IMR-90 (cell line): ENCODE measurements at regions not wholly inside any gene's neighbourhood (a gene's known extent, or its start where the extent isn't known, plus 50 kb on each side); places are given as distances from the start of the nearest gene placed in this dataset.

ENCODE experiments used
- ATAC-seq: fragments of 200-7000 bp; cut with Tn5 transposase; 2 replicates; pipeline ENCODE4 v1.9.1; 2020; ENCODE audit warnings: low read depth, mild to moderate bottlenecking, moderate library complexity
- BruUV-seq: library from RNA; stranded (reverse); fragments of 400-500 nt; replicated peaks from 2 replicates; lab custom pipeline; 2021; lab: Mats Ljungman, UMichigan
- CTCF ChIA-PET: fragments of 300-600 bp; formaldehyde crosslinking; extraction: SDS; loops from one replicate; lab custom pipeline; 2021; ENCODE audit warnings: antibody characterized with exemption; lab: Yijun Ruan, JAX
- POLR2A ChIA-PET: fragments of 300-600 bp; sonication (Branson Sonifier 250); formaldehyde crosslinking; loops from one replicate; lab custom pipeline; 2022; ENCODE audit warnings: antibody characterized with exemption; ENCODE audit not compliant: unreplicated experiment; lab: Charles Lee
- DNase-seq: peaks from one replicate; pipeline ENCODE4 v3.0.0; 2013
- H2AFZ ChIP-seq: replicated peaks from 2 replicates; pipeline ENCODE3; 2013; ENCODE audit warnings: low read length, mild to moderate bottlenecking; ENCODE audit not compliant: poor library complexity
- H2AK5ac ChIP-seq: 2 replicates; pipeline ENCODE4 v1.6.1; 2013; ENCODE audit warnings: low read depth, low read length, inconsistent platforms
- H2AK9ac ChIP-seq: replicated peaks from 2 replicates; pipeline ENCODE3; 2013; ENCODE audit warnings: mild to moderate bottlenecking, low read depth, low read length, moderate library complexity; ENCODE audit not compliant: poor library complexity
- H2BK120ac ChIP-seq: 2 replicates; pipeline ENCODE4 v1.6.1; 2013; ENCODE audit warnings: low read depth, low read length, inconsistent platforms
- H2BK15ac ChIP-seq: 3 replicates; pipeline ENCODE4 v1.6.1; 2013; ENCODE audit warnings: low read depth, low read length, inconsistent platforms
- H2BK20ac ChIP-seq: 2 replicates; pipeline ENCODE4 v1.6.1; 2013; ENCODE audit warnings: low read depth, mild to moderate bottlenecking, inconsistent platforms, low read length, moderate library complexity
- H2BK5ac ChIP-seq: 2 replicates; pipeline ENCODE4 v1.6.1; 2013; ENCODE audit warnings: mild to moderate bottlenecking, low read depth, low read length, inconsistent platforms; ENCODE audit not compliant: poor library complexity, severe bottlenecking
- H3K14ac ChIP-seq: replicated peaks from 2 replicates; pipeline ENCODE4 v1.6.1; 2013; ENCODE audit warnings: low read depth, low read length, inconsistent platforms
- H3K18ac ChIP-seq: 2 replicates; pipeline ENCODE4 v1.6.1; 2013; ENCODE audit warnings: low read depth, low read length, control low read depth
- H3K23ac ChIP-seq: 2 replicates; pipeline ENCODE4 v1.6.1; 2013; ENCODE audit warnings: low read depth, low read length, inconsistent platforms
- H3K27ac ChIP-seq: 2 replicates; pipeline ENCODE4 v1.5.1; 2013; ENCODE audit warnings: mild to moderate bottlenecking, control low read depth, low read length; ENCODE audit not compliant: insufficient read depth
- H3K27me3 ChIP-seq: 2 replicates; pipeline ENCODE4 v1.6.1; 2013; ENCODE audit warnings: low read length; ENCODE audit not compliant: control insufficient read depth, insufficient read depth
- H3K36me3 ChIP-seq: 2 replicates; pipeline ENCODE4 v1.6.1; 2013; ENCODE audit warnings: low read length, mixed read lengths; ENCODE audit not compliant: control insufficient read depth, insufficient read depth
- H3K4ac ChIP-seq: 2 replicates; pipeline ENCODE4 v1.6.1; 2013; ENCODE audit warnings: low read depth, low read length, inconsistent platforms
- H3K4me1 ChIP-seq: 2 replicates; pipeline ENCODE4 v1.6.1; 2013; ENCODE audit warnings: low read length, mixed read lengths; ENCODE audit not compliant: control insufficient read depth, insufficient read depth
- H3K4me2 ChIP-seq: 2 replicates; pipeline ENCODE4 v1.6.1; 2013; ENCODE audit warnings: low read depth, mild to moderate bottlenecking, control low read depth, low read length, moderate library complexity
- H3K4me3 ChIP-seq: 2 replicates; pipeline ENCODE4 v1.5.1; 2013; ENCODE audit warnings: low read depth, mild to moderate bottlenecking, control low read depth, low read length, moderate library complexity; ENCODE audit not compliant: insufficient read depth
- H3K56ac ChIP-seq: 2 replicates; pipeline ENCODE4 v1.6.1; 2013; ENCODE audit warnings: low read length, inconsistent platforms; ENCODE audit not compliant: insufficient read depth; ENCODE audit errors: extremely low read depth
- H3K79me1 ChIP-seq, 2 experiments: 2 replicates each; pipeline ENCODE4 v1.6.1; 2013; ENCODE audit warnings: low read length in 2 of 2, inconsistent platforms in 1 of 2, low read depth in 1 of 2
- H3K9ac ChIP-seq: 2 replicates; pipeline ENCODE4 v1.6.1; 2013; ENCODE audit warnings: low read depth, low read length, control low read depth
- H3K9me1 ChIP-seq: 2 replicates; pipeline ENCODE4 v1.6.1; 2013; ENCODE audit warnings: low read length, inconsistent platforms; ENCODE audit not compliant: insufficient read depth
- H3K9me3 ChIP-seq: 2 replicates; pipeline ENCODE4 v1.6.1; 2013; ENCODE audit warnings: low read length; ENCODE audit not compliant: control insufficient read depth, insufficient read depth
- H4K20me1 ChIP-seq: 2 replicates; pipeline ENCODE4 v1.6.1; 2013; ENCODE audit warnings: low read length, inconsistent platforms; ENCODE audit not compliant: insufficient read depth
- H4K5ac ChIP-seq: 2 replicates; pipeline ENCODE4 v1.6.1; 2013; ENCODE audit warnings: mild to moderate bottlenecking, low read depth, low read length, control low read depth
- H4K8ac ChIP-seq, 2 experiments: 2 replicates each; pipeline ENCODE4 v1.6.1; 2013; ENCODE audit warnings: low read depth in 2 of 2, low read length in 2 of 2, control low read depth in 1 of 2, inconsistent platforms in 1 of 2
- H4K91ac ChIP-seq: 2 replicates; pipeline ENCODE4 v1.6.1; 2013; ENCODE audit warnings: low read depth, low read length, inconsistent platforms; ENCODE audit not compliant: insufficient read depth
- MAFK ChIP-seq: IDR thresholded peaks from 2 replicates; pipeline ENCODE4 v1.6.1; 2012; ENCODE audit warnings: low read depth, low read length, improper control_type of control experiment
- RFX5 ChIP-seq: IDR thresholded peaks from 2 replicates; pipeline ENCODE4 v1.8.0; 2012; ENCODE audit warnings: low read depth, mild to moderate bottlenecking, low read length, moderate library complexity
- WGBS, 2 experiments: methylation state at CpG; one replicate each; pipeline versions ENCODE4 v1.1.5 to v1.1.7; 2013; ENCODE audit warnings: missing lambda C conversion rate in 2 of 2; ENCODE audit not compliant: insufficient read length in 1 of 2; ENCODE audit errors: extremely low coverage in 2 of 2; 5-methylcytosine and 5-hydroxymethylcytosine counted together
- dilution Hi-C: fragments of 300-500 bp; cut with HindIII; formaldehyde crosslinking; loops from one replicate; pipeline ENCODE4 v1.14.3; 2018; ENCODE audit warnings: low sequenced_read_pairs; ENCODE audit not compliant: unreplicated experiment
- in situ Hi-C: fragments of 300-500 bp; cut with MboI; formaldehyde crosslinking; loops from 3 replicates; pipeline ENCODE4 v1.14.3; 2019; ENCODE audit warnings: low sequenced_read_pairs, inconsistent platforms, mixed read lengths
- intact Hi-C: fragments of 100-400 bp; cut with micrococcal nuclease; formaldehyde crosslinking; loops from 2 replicates; pipeline ENCODE4 v1.10.0; 2022
- TF ChIP-seq, protein P1 (sequence below): fragments of 150-350 bp; IDR thresholded peaks from 2 replicates; pipeline ENCODE4 v1.6.1; 2017; ENCODE audit warnings: mild to moderate bottlenecking, antibody characterized with exemption, low read length, low read depth
- TF ChIP-seq, protein P2 (sequence below): fragments of 150-350 bp; IDR thresholded peaks from 2 replicates; pipeline ENCODE4 v1.6.1; 2016; ENCODE audit warnings: low read depth, mild to moderate bottlenecking, low read length, moderate library complexity, borderline replicate concordance
- TF ChIP-seq, protein P3 (sequence below): conservative IDR thresholded peaks from 2 replicates; pipeline ENCODE4 v1.5.1; 2012; ENCODE audit warnings: mild to moderate bottlenecking, low read depth, low read length, improper control_type of control experiment

DNA sequence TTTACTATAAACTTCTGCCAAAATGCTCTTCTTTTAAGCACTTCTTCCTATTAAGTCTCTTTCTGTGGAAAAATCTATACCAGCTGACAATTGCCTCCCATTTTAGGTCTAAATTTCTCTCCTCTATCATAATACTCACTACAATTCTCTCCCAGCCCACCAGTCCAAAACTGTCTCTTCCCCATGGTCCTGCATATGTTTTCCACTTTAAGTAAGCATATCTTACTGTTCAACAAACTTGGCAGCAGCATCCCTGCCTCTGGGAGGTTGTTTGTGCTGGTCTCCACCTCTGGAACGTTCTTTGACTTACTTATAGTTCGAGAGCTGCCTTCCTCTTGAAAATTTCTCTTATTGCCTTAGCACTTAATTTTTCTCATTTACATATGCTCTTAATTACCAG lies 180.5 kb downstream of the COL12A1 start:
- ChIA-PET CTCF (no interaction called here), POLR2A (no interaction called here)
- intact Hi-C loops = no loop called here
- no peaks in the 10 kb centered on the region for H3K27me3 ChIP-seq
- H3K4me3 ChIP-seq = no peak overlapping the region
- dilution Hi-C loops = no loop called here
- H3K4me1 ChIP-seq = peaks cover 2% of the 10 kb centered on the region
- BruUV-seq = no TSS peak
- no peak overlapping the region for H3K18ac ChIP-seq
- H4K91ac ChIP-seq = no peak overlapping the region
- H3K27ac ChIP-seq = no peak overlapping the region
- H2BK15ac ChIP-seq = 0 out of 3 replicates have a peak overlapping the region, but pooled peaks have one; percentile 5
- no peak overlapping the region for H3K14ac ChIP-seq
- H2BK120ac ChIP-seq = no peak overlapping the region
- no peak overlapping the region for H4K5ac ChIP-seq
- no peak overlapping the region for H2AK9ac ChIP-seq
- no peaks in the 10 kb centered on the region for H4K20me1 ChIP-seq
- H3K79me1 ChIP-seq = no peaks in the 10 kb centered on the region
- H3K23ac ChIP-seq = no peak overlapping the region
- H3K9me1 ChIP-seq = peaks cover 2% of the 10 kb centered on the region; the same call in 1 of the 2 replicates
- peaks cover 3% of the 10 kb centered on the region; the same call in 1 of the 2 replicates for H3K9me3 ChIP-seq
- ATAC-seq (peak; percentile 32; the same call in 1 of the 2 replicates), DNase-seq (peak; percentile 10)
- H4K8ac ChIP-seq = peak overlapping the region in 1 of 2 experiments; percentile 13; a peak in 1 of 4 replicates
- no peak overlapping the region for H2BK5ac ChIP-seq
- TF ChIP-seq, protein P1, sequence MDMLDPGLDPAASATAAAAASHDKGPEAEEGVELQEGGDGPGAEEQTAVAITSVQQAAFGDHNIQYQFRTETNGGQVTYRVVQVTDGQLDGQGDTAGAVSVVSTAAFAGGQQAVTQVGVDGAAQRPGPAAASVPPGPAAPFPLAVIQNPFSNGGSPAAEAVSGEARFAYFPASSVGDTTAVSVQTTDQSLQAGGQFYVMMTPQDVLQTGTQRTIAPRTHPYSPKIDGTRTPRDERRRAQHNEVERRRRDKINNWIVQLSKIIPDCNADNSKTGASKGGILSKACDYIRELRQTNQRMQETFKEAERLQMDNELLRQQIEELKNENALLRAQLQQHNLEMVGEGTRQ = no peak
- TF ChIP-seq RFX5 = no peak
- TF ChIP-seq, protein P2, sequence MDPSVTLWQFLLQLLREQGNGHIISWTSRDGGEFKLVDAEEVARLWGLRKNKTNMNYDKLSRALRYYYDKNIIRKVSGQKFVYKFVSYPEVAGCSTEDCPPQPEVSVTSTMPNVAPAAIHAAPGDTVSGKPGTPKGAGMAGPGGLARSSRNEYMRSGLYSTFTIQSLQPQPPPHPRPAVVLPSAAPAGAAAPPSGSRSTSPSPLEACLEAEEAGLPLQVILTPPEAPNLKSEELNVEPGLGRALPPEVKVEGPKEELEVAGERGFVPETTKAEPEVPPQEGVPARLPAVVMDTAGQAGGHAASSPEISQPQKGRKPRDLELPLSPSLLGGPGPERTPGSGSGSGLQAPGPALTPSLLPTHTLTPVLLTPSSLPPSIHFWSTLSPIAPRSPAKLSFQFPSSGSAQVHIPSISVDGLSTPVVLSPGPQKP = no peak
- no peak for TF ChIP-seq MAFK
- TF ChIP-seq, protein P3, sequence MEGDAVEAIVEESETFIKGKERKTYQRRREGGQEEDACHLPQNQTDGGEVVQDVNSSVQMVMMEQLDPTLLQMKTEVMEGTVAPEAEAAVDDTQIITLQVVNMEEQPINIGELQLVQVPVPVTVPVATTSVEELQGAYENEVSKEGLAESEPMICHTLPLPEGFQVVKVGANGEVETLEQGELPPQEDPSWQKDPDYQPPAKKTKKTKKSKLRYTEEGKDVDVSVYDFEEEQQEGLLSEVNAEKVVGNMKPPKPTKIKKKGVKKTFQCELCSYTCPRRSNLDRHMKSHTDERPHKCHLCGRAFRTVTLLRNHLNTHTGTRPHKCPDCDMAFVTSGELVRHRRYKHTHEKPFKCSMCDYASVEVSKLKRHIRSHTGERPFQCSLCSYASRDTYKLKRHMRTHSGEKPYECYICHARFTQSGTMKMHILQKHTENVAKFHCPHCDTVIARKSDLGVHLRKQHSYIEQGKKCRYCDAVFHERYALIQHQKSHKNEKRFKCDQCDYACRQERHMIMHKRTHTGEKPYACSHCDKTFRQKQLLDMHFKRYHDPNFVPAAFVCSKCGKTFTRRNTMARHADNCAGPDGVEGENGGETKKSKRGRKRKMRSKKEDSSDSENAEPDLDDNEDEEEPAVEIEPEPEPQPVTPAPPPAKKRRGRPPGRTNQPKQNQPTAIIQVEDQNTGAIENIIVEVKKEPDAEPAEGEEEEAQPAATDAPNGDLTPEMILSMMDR = no peak
- H2BK20ac ChIP-seq = no peak overlapping the region
- H2AK5ac ChIP-seq = no peak overlapping the region
- H3K56ac ChIP-seq = no peak overlapping the region
- no peak overlapping the region for H2AFZ ChIP-seq
- H3K4me2 ChIP-seq = no peak overlapping the region
- H3K9ac ChIP-seq = no peak overlapping the region
- no CpG with 5 or more reads among the region's 2 CpGs for WGBS, 2 experiments
- no peaks in the 10 kb centered on the region for H3K36me3 ChIP-seq
- in situ Hi-C loops = no loop called here
- no peak overlapping the region for H3K4ac ChIP-seq
